Fibroblast of villous mesenchyme (primary cell): ENCODE measurements at regions not wholly inside any gene's neighbourhood (a gene's known extent, or its start where the extent isn't known, plus 50 kb on each side); places are given as distances from the start of the nearest gene placed in this dataset.
"Not testable (repeated sequence)": the region's sequence is repeated elsewhere in the genome, so short reads cannot be mapped to it uniquely, and the experiment has no call there.

ENCODE experiments used
- DNase-seq: peaks from one replicate; pipeline ENCODE4 v3.0.0-alpha.2; 2010; ENCODE audit warnings: low read depth
- H3K4me3 ChIP-seq: 2 replicates; pipeline ENCODE4 v1.5.1; 2011; ENCODE audit warnings: low read depth, mild to moderate bottlenecking, low read length
- TF ChIP-seq, protein P1 (sequence below): IDR thresholded peaks from 2 replicates; pipeline ENCODE4 v1.5.1; 2012; ENCODE audit warnings: low read depth, mild to moderate bottlenecking, low read length; ENCODE audit not compliant: insufficient read depth

DNA sequence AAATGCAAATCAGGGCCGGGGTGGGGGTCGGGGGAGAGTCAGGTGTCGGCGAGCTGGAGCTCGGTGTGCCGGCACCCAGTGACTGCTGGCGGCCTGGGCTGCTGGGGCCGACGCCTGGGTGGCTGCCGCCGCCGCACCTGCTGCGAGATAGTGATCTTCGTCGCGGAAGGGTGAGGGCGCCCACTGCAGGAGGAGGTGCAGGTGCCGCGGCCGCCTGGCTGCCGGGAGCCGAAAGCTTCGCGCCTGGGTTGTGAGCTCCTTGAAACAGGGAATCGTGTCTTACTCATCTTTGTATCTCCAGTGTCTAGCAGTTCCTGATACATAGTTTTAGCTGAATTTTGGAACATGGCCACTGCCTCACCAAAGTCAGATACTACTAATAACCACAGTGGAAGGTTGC, 64.0 kb upstream of the CPOX start:
- no peak for DNase-seq
- TF ChIP-seq, protein P1, sequence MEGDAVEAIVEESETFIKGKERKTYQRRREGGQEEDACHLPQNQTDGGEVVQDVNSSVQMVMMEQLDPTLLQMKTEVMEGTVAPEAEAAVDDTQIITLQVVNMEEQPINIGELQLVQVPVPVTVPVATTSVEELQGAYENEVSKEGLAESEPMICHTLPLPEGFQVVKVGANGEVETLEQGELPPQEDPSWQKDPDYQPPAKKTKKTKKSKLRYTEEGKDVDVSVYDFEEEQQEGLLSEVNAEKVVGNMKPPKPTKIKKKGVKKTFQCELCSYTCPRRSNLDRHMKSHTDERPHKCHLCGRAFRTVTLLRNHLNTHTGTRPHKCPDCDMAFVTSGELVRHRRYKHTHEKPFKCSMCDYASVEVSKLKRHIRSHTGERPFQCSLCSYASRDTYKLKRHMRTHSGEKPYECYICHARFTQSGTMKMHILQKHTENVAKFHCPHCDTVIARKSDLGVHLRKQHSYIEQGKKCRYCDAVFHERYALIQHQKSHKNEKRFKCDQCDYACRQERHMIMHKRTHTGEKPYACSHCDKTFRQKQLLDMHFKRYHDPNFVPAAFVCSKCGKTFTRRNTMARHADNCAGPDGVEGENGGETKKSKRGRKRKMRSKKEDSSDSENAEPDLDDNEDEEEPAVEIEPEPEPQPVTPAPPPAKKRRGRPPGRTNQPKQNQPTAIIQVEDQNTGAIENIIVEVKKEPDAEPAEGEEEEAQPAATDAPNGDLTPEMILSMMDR, result no peak
- H3K4me3 ChIP-seq, result no peak overlapping the region

DNA sequence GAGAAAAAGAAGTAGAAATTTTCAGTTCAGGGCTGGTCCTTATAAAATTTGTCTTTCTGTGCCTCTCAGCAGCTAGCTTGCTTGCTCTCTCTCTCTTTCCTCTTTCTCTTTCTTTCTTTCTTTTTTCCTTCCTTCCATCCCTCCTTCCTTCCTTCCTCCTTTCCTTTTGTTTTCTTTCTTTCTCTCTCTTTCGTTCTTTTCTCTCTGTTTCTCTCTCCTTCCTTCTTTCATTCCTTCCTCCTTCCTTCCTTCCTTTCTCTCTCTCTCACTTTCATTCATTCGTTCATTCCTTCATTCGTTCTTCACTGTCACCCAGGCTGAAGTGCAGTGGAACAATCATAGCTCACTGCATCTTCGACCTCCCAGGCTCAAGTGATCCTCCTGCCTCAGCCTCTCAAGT, 69.3 kb upstream of the CPOX start:
- TF ChIP-seq, protein P1, result no peak
- DNase-seq, result no peak
- no peak overlapping the region for H3K4me3 ChIP-seq

DNA sequence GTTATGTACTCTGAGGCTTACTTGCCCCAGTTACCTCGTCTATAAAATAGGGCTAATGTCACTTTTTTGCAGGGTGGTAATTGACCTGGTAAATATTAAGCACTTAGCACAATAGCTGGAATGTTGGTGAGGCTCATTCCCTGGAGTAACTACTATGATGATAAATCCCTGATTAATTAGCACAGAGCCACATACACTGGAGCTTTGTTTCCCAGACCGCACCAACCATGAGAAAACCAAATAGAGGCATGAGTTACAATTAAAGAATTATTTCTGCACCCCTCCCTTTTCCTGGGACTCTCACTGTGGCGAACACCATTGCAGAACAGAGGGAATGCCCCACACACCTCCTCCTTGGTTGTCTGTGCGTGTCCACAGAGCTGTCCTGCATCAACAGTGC, 76.6 kb upstream of the CPOX start:
- H3K4me3 ChIP-seq, result no peak overlapping the region
- DNase-seq, result no peak
- TF ChIP-seq, protein P1, result no peak

DNA sequence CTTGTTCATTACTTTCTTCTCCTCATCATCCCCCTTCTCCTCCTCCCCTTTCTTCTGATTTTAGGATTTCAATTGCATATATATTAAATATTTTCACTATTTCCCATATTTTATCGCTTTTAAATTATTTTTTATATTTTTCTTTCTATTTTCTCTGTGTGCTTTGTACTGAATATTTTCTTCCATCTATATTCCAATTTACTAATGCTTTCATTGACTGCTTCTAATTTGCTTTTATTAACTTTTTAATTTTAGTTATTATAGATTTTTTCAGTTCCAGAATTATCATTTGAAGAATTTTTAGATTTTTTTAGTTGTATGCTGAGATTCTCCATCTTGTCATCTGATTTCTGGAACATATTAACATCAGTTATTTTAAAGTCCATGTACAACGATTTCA, 83.2 kb upstream of the ST3GAL6 start:
- no peak overlapping the region for H3K4me3 ChIP-seq
- DNase-seq, result no peak
- TF ChIP-seq, protein P1, result no peak

DNA sequence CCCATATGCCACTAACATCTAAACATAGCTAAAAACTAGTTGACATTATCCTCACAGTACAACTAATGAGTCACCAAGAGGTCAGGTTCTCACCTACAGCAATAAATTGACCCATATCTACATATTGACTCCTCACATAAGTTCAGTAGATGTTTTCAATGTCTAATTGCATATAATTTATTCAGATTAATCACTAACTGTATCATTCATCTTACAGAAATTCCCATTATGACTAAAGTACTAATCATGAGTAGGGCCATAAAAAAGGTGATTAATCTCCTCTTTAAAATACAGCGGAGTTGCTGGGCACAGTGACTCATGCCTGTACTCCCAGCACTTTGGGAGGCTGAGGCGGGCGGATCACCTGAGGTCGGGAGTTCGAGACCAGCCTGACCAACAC, 82.4 kb upstream of the ST3GAL6 start:
- DNase-seq, result peak; percentile 30
- H3K4me3 ChIP-seq, result no peak overlapping the region
- TF ChIP-seq, protein P1, result no peak

DNA sequence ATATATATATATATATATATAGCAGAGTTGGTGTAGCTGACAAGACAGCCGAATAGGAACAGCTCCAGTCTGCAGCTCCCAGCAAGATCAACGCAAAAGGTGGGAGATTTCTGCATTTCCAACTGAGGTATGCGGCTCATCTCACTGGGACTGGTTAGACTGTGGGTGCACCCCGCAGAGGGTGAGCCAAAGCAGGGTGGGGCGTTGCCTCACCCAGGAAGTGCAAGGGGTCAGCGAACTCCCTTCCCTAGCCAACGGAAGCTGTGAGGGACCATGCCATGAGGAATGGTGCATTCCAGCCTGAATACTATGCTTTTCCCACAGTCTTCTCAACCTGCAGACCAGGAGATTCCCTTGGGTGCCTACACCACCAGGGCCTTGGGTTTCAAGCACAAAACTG, 81.7 kb upstream of the ST3GAL6 start:
- H3K4me3 ChIP-seq, result no peak overlapping the region
- DNase-seq, result no peak
- TF ChIP-seq, protein P1, result no peak

DNA sequence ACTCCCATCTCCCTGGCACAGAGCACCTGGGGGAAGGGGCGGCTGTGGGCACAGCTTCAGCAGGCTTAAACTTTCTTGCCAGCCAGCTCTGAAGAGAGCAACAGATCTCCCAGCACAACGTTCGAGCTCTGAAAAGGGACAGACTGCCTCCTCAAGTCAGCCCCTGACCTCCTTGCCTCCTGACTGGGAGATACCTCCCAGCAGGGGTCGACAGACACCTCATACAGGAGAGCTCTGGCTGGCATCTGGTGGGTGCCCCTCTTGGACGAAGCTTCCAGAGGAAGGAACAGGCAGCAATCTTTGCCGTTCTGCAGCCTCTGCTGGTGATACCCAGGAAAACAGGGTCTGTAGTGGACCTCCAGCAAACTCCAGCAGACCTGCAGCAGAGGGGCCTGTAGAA, 80.7 kb upstream of the ST3GAL6 start:
- not testable (repeated sequence) for H3K4me3 ChIP-seq, DNase-seq
